ENCODE measurements at regions not wholly inside any gene's neighbourhood (a gene's known extent, or its start where the extent isn't known, plus 50 kb on each side); places are given as distances from the start of the nearest gene placed in this dataset.

- TF ChIP-seq SMAD1 (IDR thresholded peaks at IDR 0.05; ENCODE audit: low read depth, partially characterized antibody), result no peak
- no peak for TF ChIP-seq EP300 (IDR thresholded peaks at IDR 0.05; ENCODE audit: borderline replicate concordance in 1 of 2, control insufficient read depth in 1 of 2, low read depth in 2 of 2, low read length in 2 of 2)
- TF ChIP-seq MAX (IDR thresholded peaks at IDR 0.05; ENCODE audit: low read depth, low read length), result no peak
- no peak for TF ChIP-seq BCL11A (IDR thresholded peaks at IDR 0.05; ENCODE audit: low read depth, low read length)
- TF ChIP-seq CREB1 (IDR thresholded peaks at IDR 0.05; ENCODE audit: low read depth), result no peak
- TF ChIP-seq CHD4 (IDR thresholded peaks at IDR 0.05), result no peak
- no peak for TF ChIP-seq CUX1 (IDR thresholded peaks at IDR 0.05; ENCODE audit: insufficient replicate concordance, low read depth, low read length)
- no peak for TF ChIP-seq PRDM15 (CRISPR knock-in tag; IDR thresholded peaks at IDR 0.05)
- Histone ChIP-seq H3K36me3 (ENCODE audit: control insufficient read depth in 2 of 2, insufficient read depth in 2 of 2, low read length in 1 of 2) (no peaks in the 10 kb centered on the region), H4K20me1 (ENCODE audit: control insufficient read depth, insufficient read depth) (no peaks in the 10 kb centered on the region; the same call in 1 of the 2 replicates), H3K27ac (ENCODE audit: control insufficient read depth, insufficient read depth) (no peak overlapping the region), H2AFZ (ENCODE audit: control insufficient read depth, low read depth, low read length) (no peak overlapping the region), H3K4me2 (ENCODE audit: control insufficient read depth, insufficient read depth) (no peak overlapping the region), H3K27me3 (replicated peaks in 1 of 2; ENCODE audit: control insufficient read depth in 2 of 2, insufficient read depth in 2 of 2, low read length in 1 of 2) (no peaks in the 10 kb centered on the region), H3K4me1 (ENCODE audit: control insufficient read depth, insufficient read depth, low read length) (no peaks in the 10 kb centered on the region; the same call in 1 of the 2 replicates), H3K9me3 (replicated peaks; ENCODE audit: control insufficient read depth, insufficient read depth, low read length) (no peaks in the 10 kb centered on the region), H3K79me2 (ENCODE audit: control insufficient read depth, insufficient read depth, low read length) (no peaks in the 10 kb centered on the region), H3K4me3 (no peak overlapping the region), H3K9ac (ENCODE audit: control insufficient read depth, insufficient read depth, low read length) (no peak overlapping the region)
- 28% methylated on average over 8 of the region's 8 CpGs for WGBS (ENCODE audit: insufficient coverage, insufficient replicate concordance, low lambda C conversion rate, missing lambda C conversion rate)
- RAD21 ChIA-PET (ENCODE audit: unreplicated experiment), result no interaction called here
- BruUV-seq (replicated peaks), result no TSS peak
- POLR2A ChIA-PET, result no interaction called here
- no peak for FAIRE-seq
- intact Hi-C loops (cut with micrococcal nuclease; ENCODE audit: unreplicated experiment), result no loop called here
- SMC1A ChIA-PET (ENCODE audit: uncharacterized antibody, unreplicated experiment), result no interaction called here
- no peak for DNase-seq (ENCODE audit: low read depth, low spot score)
- ATAC-seq, result no peak
- CTCF ChIA-PET, result no interaction called here
- in situ Hi-C loops (cut with MboI), result no loop called here
These were observed 77.3 kb upstream of the NECTIN1 start for GRCh38 chr11:119806064-119806915.
